ENCODE measurements at regions not wholly inside any gene's neighbourhood (a gene's known extent, or its start where the extent isn't known, plus 50 kb on each side); places are given as distances from the start of the nearest gene placed in this dataset.

GRCh38 chr2:239534581-239535412 is 134.0 kb upstream of the HDAC4 start:
- Histone ChIP-seq H3K27me3 (ENCODE audit: control insufficient read depth in 2 of 2, insufficient read depth in 2 of 2, low read length in 2 of 2) (no peaks in the 10 kb centered on the region), H3K4me3 (replicated peaks in 1 of 3; ENCODE audit: insufficient read depth in 1 of 3, low read depth in 1 of 3, low read length in 3 of 3) (no peak overlapping the region), H3K9me1 (replicated peaks; ENCODE audit: control insufficient read depth, extremely low read depth, insufficient read depth, low read length) (no peaks in the 10 kb centered on the region), H4K20me1 (replicated peaks; ENCODE audit: control insufficient read depth, extremely low read depth, insufficient read depth, low read length) (no peaks in the 10 kb centered on the region), H3K36me3 (ENCODE audit: control insufficient read depth in 2 of 2, extremely low read depth in 1 of 2, insufficient read depth in 2 of 2, low read length in 2 of 2) (no peaks in the 10 kb centered on the region), H3K79me2 (ENCODE audit: control insufficient read depth, insufficient read depth, low read length) (no peaks in the 10 kb centered on the region), H3K9me3 (replicated peaks; ENCODE audit: control insufficient read depth, insufficient read depth, low read length) (no peaks in the 10 kb centered on the region), H3K4me1 (ENCODE audit: control insufficient read depth, extremely low read depth, insufficient read depth, low read length) (no peaks in the 10 kb centered on the region), H3K9ac (replicated peaks; ENCODE audit: extremely low read depth, insufficient read depth, low read length) (no peak overlapping the region), H3K4me2 (ENCODE audit: insufficient read depth, low read length) (no peak overlapping the region), H3K27ac (ENCODE audit: insufficient read depth, low read depth, low read length) (no peak overlapping the region), H2AFZ (ENCODE audit: low read depth, low read length) (no peak overlapping the region)
- CTCF ChIA-PET, result no interaction called here
- FAIRE-seq (no peak), DNase-seq (ENCODE audit: low read depth, low spot score) (no peak)
- intact Hi-C loops (cut with micrococcal nuclease), result no loop called here
- TF ChIP-seq EZH2 (IDR thresholded peaks at IDR 0.05; ENCODE audit: borderline replicate concordance, low read depth, low read length, severe bottlenecking), result no peak
- BruUV-seq (replicated peaks), result no TSS peak
- dilution Hi-C loops (cut with MboI; ENCODE audit: extremely low pct_ligation_motif_present, low sequenced_read_pairs), result no loop called here
- POLR2A ChIA-PET, result no interaction called here

GRCh38 chr2:239533569-239534316 is 132.9 kb upstream of the HDAC4 start:
- Histone ChIP-seq H3K4me3 (replicated peaks in 1 of 3; ENCODE audit: insufficient read depth in 1 of 3, low read depth in 1 of 3, low read length in 3 of 3) (no peak overlapping the region), H3K36me3 (ENCODE audit: control insufficient read depth in 2 of 2, extremely low read depth in 1 of 2, insufficient read depth in 2 of 2, low read length in 2 of 2) (no peaks in the 10 kb centered on the region), H3K9ac (replicated peaks; ENCODE audit: extremely low read depth, insufficient read depth, low read length) (no peak overlapping the region), H3K9me1 (replicated peaks; ENCODE audit: control insufficient read depth, extremely low read depth, insufficient read depth, low read length) (no peaks in the 10 kb centered on the region), H4K20me1 (replicated peaks; ENCODE audit: control insufficient read depth, extremely low read depth, insufficient read depth, low read length) (no peaks in the 10 kb centered on the region), H3K4me2 (ENCODE audit: insufficient read depth, low read length) (no peak overlapping the region), H3K27me3 (ENCODE audit: control insufficient read depth in 2 of 2, insufficient read depth in 2 of 2, low read length in 2 of 2) (no peaks in the 10 kb centered on the region), H2AFZ (ENCODE audit: low read depth, low read length) (no peak overlapping the region), H3K4me1 (ENCODE audit: control insufficient read depth, extremely low read depth, insufficient read depth, low read length) (no peaks in the 10 kb centered on the region), H3K79me2 (ENCODE audit: control insufficient read depth, insufficient read depth, low read length) (no peaks in the 10 kb centered on the region), H3K9me3 (replicated peaks; ENCODE audit: control insufficient read depth, insufficient read depth, low read length) (no peaks in the 10 kb centered on the region), H3K27ac (ENCODE audit: insufficient read depth, low read depth, low read length) (no peak overlapping the region)
- ChIA-PET CTCF (no interaction called here), POLR2A (no interaction called here)
- intact Hi-C loops (cut with micrococcal nuclease), result no loop called here
- dilution Hi-C loops (cut with MboI; ENCODE audit: extremely low pct_ligation_motif_present, low sequenced_read_pairs), result no loop called here
- TF ChIP-seq POLR2A (IDR thresholded peaks at IDR 0.05; ENCODE audit: low read depth, low read length) (no peak), MYC (IDR thresholded peaks at IDR 0.05; ENCODE audit: low read depth, low read length) (no peak), MAX (IDR thresholded peaks at IDR 0.05; ENCODE audit: insufficient read depth, insufficient read length) (no peak), EZH2 (IDR thresholded peaks at IDR 0.05; ENCODE audit: borderline replicate concordance, low read depth, low read length, severe bottlenecking) (no peak), JUN (IDR thresholded peaks at IDR 0.05; ENCODE audit: borderline replicate concordance, insufficient read depth, insufficient read length, low read depth) (no peak), CTCF (IDR thresholded peaks at IDR 0.05; ENCODE audit: extremely low read depth in 1 of 2, insufficient read depth in 1 of 2, low read depth in 1 of 2, low read length in 2 of 2) (no peak), GATA2 (IDR thresholded peaks at IDR 0.05; ENCODE audit: insufficient read depth, insufficient read length, low read depth, low read length) (no peak), POLR2AphosphoS5 (IDR thresholded peaks at IDR 0.05; ENCODE audit: insufficient read depth, low read depth, low read length) (no peak), FOS (IDR thresholded peaks at IDR 0.05; ENCODE audit: borderline replicate concordance, insufficient read depth, low read length) (no peak)
- FAIRE-seq, result no peak
- BruUV-seq (replicated peaks), result no TSS peak
- DNase-seq (ENCODE audit: low read depth, low spot score), result no peak
